Mucosa of descending colon (tissue), 3 donors: ENCODE measurements at regions not wholly inside any gene's neighbourhood (a gene's known extent, or its start where the extent isn't known, plus 50 kb on each side); places are given as distances from the start of the nearest gene placed in this dataset.

Source experiments
- ATAC-seq: fragments of 200-7000 bp; cut with Tn5 transposase; one replicate; pipeline ENCODE4 v1.9.1; 2020; ENCODE audit warnings: mild to moderate bottlenecking, moderate library complexity
- DNase-seq, 3 donors: peaks; one replicate each; pipeline ENCODE4 v3.0.0-alpha.2; 2020
- H3K36me3 ChIP-seq: fragments of 200-600 bp; one replicate; pipeline ENCODE4 v1.8.0; 2021; ENCODE audit warnings: low read depth, mild to moderate bottlenecking
- H3K4me1 ChIP-seq: fragments of 200-600 bp; one replicate; pipeline ENCODE4 v1.8.0; 2021; ENCODE audit warnings: low read depth, mild to moderate bottlenecking
- H3K4me3 ChIP-seq: fragments of 200-600 bp; one replicate; pipeline ENCODE4 v1.8.0; 2021; ENCODE audit warnings: mild to moderate bottlenecking
- H3K9me3 ChIP-seq: fragments of 200-600 bp; one replicate; pipeline ENCODE4 v1.8.0; 2021; ENCODE audit warnings: mild to moderate bottlenecking
- intact Hi-C, 2 donors: fragments of 100-400 bp; cut with DNase I in 1 of 2; cut with micrococcal nuclease in 1 of 2; formaldehyde crosslinking; loops; one replicate each; pipeline versions ENCODE4 v1.11.0 to v1.11.1; 2022; cut with DNase I, micrococcal nuclease
- TF ChIP-seq, protein P1 (sequence below): fragments of 200-600 bp; IDR thresholded peaks from one replicate; pipeline ENCODE4 v1.8.0; 2022; ENCODE audit warnings: antibody characterized with exemption, mild to moderate bottlenecking
- donor health status: DM: no; HTN: no; CAD: no; lungs with moderate emphysema.
- donor health status: DM: no; HTN: no; CAD: no.
- donor health status: DM: no; HTN: yes; CAD: no.

DNA sequence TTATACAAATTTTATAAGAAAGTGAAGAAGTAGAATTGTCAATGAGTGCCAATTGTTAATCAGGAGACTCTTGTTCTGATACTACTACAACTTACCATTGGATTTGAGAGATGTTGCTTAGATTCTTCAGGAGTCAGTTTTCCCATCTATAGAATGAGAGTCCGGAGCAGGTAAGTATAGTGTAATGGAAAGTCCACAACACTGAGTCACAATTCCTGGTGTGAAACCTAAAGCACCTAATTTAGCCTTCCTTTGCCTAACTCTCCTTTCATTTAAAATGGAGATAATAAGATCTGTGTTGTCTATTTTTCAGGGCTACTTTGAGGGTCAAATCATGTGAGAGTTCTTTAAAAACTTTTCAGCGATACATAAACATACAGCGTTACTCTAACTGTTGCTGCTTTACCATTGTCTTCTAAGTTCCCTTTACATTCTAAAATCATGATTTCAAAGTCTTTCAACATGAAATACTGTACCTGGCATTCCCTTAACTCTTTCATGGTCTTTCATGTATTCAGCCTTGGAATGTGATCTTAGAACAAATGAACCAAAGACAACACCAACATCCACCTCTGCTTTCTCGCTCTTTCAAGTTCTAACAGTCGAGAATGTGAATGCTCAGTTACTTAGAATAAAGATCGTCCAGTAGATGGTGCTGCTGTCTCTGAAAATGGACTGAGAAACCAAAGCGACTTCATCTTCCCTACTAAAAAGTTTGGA lies 90.9 kb downstream of the SLC30A10 start:
- intact Hi-C loops, result no loop called here
- TF ChIP-seq, protein P1, sequence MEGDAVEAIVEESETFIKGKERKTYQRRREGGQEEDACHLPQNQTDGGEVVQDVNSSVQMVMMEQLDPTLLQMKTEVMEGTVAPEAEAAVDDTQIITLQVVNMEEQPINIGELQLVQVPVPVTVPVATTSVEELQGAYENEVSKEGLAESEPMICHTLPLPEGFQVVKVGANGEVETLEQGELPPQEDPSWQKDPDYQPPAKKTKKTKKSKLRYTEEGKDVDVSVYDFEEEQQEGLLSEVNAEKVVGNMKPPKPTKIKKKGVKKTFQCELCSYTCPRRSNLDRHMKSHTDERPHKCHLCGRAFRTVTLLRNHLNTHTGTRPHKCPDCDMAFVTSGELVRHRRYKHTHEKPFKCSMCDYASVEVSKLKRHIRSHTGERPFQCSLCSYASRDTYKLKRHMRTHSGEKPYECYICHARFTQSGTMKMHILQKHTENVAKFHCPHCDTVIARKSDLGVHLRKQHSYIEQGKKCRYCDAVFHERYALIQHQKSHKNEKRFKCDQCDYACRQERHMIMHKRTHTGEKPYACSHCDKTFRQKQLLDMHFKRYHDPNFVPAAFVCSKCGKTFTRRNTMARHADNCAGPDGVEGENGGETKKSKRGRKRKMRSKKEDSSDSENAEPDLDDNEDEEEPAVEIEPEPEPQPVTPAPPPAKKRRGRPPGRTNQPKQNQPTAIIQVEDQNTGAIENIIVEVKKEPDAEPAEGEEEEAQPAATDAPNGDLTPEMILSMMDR, result no peak
- Histone ChIP-seq H3K9me3 (no peaks in the 10 kb centered on the region), H3K4me1 (no peaks in the 10 kb centered on the region), H3K36me3 (no peaks in the 10 kb centered on the region), H3K4me3 (no peak overlapping the region)
- peak in 1 of 3 donors; percentile 74 for DNase-seq
- peak; percentile 56 for ATAC-seq

DNA sequence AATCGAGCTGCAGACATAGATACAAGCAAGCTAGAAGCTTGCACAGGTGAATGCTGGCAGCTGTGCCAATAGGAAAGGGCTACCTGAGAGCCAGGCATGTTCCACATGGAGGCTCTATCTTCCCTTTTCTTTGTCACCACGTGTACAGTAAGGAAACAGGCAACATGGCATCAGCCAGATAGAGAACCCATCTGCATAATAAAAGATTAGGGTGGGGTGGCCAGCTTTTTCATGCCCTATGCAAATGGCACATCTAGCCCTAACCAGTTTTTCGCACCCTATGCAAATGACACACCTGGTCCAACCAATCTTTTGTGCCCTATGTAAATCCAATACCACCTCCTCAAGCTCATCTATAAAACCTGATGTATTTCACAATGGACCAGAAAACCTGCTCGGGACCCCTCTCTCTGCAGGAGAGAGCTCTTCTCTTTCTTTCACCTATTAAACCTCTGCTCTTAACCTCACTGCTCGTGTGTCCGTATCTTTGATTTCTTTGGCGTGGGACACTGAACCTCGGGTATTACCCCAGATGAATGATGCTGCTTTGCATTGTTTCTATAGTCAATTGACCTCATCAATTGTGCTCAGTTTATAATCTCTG lies 93.9 kb downstream of the SLC30A10 start:
- DNase-seq (no peak), ATAC-seq (no peak)
- no peak overlapping the region for H3K4me3 ChIP-seq
- TF ChIP-seq, protein P1, result no peak
- no peaks in the 10 kb centered on the region for H3K9me3 ChIP-seq
- H3K36me3 ChIP-seq, result no peaks in the 10 kb centered on the region
- intact Hi-C loops, result no loop called here
- H3K4me1 ChIP-seq, result no peaks in the 10 kb centered on the region

DNA sequence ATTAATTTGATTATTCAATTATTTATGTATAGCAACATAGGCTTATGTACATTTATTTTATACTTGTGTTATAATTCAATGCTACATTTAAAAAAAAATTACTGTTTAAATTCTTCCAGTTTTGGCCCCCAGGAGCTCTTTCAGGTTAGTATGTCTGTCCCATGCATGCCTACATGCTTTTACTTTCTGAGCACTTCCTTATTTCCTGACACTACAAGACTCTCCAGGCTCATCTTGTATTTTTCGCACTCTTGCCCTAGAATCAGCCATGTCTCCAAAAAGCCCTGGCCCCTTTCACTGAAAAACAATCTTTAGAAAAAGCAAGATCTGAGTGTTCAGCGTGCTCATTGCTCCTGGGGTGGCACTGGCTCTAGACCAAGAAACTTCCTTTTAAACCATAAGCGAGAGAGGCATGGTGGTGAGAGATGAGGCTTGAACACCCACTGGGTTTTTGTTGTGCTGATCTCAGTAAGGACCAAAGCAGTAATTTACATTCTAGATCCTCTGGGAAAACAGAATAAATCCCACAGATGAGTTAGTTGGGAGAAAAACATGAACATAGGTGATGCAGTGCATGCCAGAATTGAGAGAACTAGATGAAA lies 95.0 kb downstream of the SLC30A10 start:
- intact Hi-C loops, result no loop called here
- no peaks in the 10 kb centered on the region for H3K9me3 ChIP-seq
- H3K36me3 ChIP-seq, result no peaks in the 10 kb centered on the region
- no peak overlapping the region for H3K4me3 ChIP-seq
- no peaks in the 10 kb centered on the region for H3K4me1 ChIP-seq
- DNase-seq (no peak), ATAC-seq (no peak)
- TF ChIP-seq, protein P1, result no peak

DNA sequence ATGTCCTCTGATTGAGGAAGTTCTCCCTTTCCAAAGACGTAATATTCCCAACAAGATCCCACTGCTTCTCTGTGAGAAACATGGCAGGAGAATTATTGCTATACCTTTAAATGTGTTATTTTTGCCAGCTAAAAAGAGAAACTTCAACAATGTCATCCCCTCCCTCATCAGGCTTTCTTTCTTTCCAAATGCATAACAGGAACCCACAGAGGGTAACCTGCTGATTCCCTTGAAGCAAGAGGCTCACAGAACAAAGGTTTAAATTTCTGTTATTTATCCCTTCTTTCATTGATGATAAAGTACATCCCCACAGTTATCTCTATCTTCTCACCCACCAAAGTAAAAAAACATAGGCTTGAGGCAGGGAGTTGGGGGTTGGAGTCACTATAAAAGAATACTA lies 102.1 kb downstream of the SLC30A10 start:
- intact Hi-C loops, result no loop called here
- Histone ChIP-seq H3K9me3 (no peaks in the 10 kb centered on the region), H3K4me1 (no peaks in the 10 kb centered on the region), H3K36me3 (no peaks in the 10 kb centered on the region), H3K4me3 (no peak overlapping the region)
- ATAC-seq, result no peak
- TF ChIP-seq, protein P1, result no peak
- DNase-seq, result no peak

DNA sequence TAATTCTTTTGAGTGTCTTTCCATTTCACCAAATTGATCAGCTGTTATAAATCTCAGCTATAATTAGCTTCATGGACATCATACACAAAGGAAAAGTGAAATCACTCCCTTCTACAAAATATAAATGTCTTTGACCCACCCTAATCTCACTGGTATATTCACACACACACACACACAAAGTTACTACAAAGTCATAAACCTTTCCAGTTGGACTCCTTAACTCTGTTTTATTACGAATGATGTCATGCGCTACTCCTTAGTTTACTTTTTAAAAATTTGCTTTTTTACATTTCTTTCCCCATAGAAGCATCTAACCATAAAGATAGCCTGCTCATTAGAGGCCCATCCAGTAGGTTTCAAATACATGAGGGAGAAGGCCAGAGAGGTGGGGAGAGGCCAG lies 103.0 kb downstream of the SLC30A10 start:
- intact Hi-C loops, result no loop called here
- TF ChIP-seq, protein P1, result no peak
- no peak for DNase-seq
- no peaks in the 10 kb centered on the region for H3K4me1 ChIP-seq
- no peaks in the 10 kb centered on the region for H3K9me3 ChIP-seq
- no peak for ATAC-seq
- no peaks in the 10 kb centered on the region for H3K36me3 ChIP-seq
- H3K4me3 ChIP-seq, result no peak overlapping the region
